BJ (cell line): ENCODE measurements at regions not wholly inside any gene's neighbourhood (a gene's known extent, or its start where the extent isn't known, plus 50 kb on each side); places are given as distances from the start of the nearest gene placed in this dataset.

Experiments used
- CTCF ChIA-PET: fragments of 350-600 bp; formaldehyde crosslinking; extraction: SDS; loops from one replicate; lab custom pipeline; 2021; ENCODE audit warnings: antibody characterized with exemption, inconsistent platforms; lab: Yijun Ruan, JAX
- POLR2A ChIA-PET: fragments of 300-600 bp; sonication (Branson Sonifier 250); formaldehyde crosslinking; extraction: SDS; loops from one replicate; lab custom pipeline; 2021; ENCODE audit warnings: antibody characterized with exemption; lab: Charles Lee
- DNase-seq: peaks from one replicate; pipeline ENCODE4 v3.0.0-alpha.2; 2011; ENCODE audit warnings: low read depth
- H3K27me3 ChIP-seq: 2 replicates; pipeline ENCODE4 v1.6.0; 2011; ENCODE audit warnings: low read length; ENCODE audit not compliant: control insufficient read depth, insufficient read depth
- H3K36me3 ChIP-seq: 2 replicates; pipeline ENCODE4 v1.5.1; 2011; ENCODE audit warnings: low read length; ENCODE audit not compliant: control insufficient read depth, insufficient read depth
- H3K4me3 ChIP-seq: 2 replicates; pipeline ENCODE4 v1.5.1; 2011; ENCODE audit warnings: low read depth, mild to moderate bottlenecking, control low read depth, low read length
- TF ChIP-seq, protein P1 (sequence below): IDR thresholded peaks from 2 replicates; pipeline ENCODE4 v1.5.1; 2011; ENCODE audit warnings: low read depth, mild to moderate bottlenecking, control low read depth, inconsistent platforms, low read length, moderate library complexity; ENCODE audit not compliant: insufficient read depth

DNA sequence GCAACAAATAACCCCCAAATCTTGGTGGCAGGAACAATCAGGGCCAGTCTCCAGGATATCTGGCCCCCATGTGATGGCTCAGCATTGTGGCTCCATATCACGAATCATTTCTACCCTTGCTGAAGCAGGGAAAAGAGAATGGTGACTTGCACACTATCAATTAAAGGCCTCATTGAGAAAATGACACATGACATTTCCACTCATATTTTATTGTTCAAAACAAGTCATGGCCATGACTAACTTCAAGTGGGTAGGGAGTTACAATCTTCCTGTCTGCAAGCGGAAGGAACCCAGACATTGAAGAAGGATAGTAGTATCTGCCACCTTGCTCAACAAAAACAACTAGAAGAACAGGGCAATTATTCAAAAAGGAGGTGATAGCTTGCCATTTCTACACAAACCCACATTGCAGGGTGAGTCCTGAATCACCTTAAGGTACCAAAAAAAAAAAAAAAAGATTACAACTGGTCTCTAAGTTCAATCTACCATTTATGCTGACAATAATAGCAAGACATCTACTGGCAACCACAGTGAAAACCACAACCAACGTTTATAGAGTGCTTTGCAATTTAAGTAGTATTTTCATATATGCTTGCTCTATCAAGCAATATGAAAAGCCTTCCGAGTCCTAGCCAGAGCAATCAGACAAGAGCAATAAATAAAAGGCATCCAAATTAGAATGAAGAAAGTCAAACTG lies 186.7 kb upstream of the DAPK1 start:
- CTCF ChIA-PET: no interaction called here
- H3K36me3 ChIP-seq: no peaks in the 10 kb centered on the region
- no peak overlapping the region for H3K4me3 ChIP-seq
- TF ChIP-seq, protein P1, sequence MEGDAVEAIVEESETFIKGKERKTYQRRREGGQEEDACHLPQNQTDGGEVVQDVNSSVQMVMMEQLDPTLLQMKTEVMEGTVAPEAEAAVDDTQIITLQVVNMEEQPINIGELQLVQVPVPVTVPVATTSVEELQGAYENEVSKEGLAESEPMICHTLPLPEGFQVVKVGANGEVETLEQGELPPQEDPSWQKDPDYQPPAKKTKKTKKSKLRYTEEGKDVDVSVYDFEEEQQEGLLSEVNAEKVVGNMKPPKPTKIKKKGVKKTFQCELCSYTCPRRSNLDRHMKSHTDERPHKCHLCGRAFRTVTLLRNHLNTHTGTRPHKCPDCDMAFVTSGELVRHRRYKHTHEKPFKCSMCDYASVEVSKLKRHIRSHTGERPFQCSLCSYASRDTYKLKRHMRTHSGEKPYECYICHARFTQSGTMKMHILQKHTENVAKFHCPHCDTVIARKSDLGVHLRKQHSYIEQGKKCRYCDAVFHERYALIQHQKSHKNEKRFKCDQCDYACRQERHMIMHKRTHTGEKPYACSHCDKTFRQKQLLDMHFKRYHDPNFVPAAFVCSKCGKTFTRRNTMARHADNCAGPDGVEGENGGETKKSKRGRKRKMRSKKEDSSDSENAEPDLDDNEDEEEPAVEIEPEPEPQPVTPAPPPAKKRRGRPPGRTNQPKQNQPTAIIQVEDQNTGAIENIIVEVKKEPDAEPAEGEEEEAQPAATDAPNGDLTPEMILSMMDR: no peak
- H3K27me3 ChIP-seq: no peaks in the 10 kb centered on the region
- POLR2A ChIA-PET: no interaction called here
- no peak for DNase-seq

DNA sequence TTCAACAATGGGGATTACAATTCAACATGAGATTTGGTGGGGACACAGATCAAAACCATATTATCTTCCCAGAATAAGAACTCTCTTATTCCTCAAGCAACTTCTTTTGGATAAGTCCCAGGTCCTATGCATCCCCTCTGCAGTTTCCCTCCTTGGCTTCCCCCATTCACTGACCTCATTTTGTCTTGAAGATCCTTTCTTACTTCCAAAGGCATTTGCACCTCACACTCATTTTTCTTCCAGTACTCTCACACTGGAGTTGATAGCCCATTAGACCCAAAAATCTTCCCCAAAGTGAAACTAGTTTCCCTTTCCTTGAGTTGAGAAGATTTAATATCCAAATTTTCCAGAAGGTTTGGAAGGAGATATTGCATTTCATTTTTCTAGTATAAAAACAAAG lies 178.0 kb upstream of the DAPK1 start:
- no peak for DNase-seq
- H3K27me3 ChIP-seq: no peaks in the 10 kb centered on the region; the same call in 1 of the 2 replicates
- CTCF ChIA-PET: no interaction called here
- H3K4me3 ChIP-seq: no peak overlapping the region
- POLR2A ChIA-PET: no interaction called here
- TF ChIP-seq, protein P1: no peak
- H3K36me3 ChIP-seq: no peaks in the 10 kb centered on the region

DNA sequence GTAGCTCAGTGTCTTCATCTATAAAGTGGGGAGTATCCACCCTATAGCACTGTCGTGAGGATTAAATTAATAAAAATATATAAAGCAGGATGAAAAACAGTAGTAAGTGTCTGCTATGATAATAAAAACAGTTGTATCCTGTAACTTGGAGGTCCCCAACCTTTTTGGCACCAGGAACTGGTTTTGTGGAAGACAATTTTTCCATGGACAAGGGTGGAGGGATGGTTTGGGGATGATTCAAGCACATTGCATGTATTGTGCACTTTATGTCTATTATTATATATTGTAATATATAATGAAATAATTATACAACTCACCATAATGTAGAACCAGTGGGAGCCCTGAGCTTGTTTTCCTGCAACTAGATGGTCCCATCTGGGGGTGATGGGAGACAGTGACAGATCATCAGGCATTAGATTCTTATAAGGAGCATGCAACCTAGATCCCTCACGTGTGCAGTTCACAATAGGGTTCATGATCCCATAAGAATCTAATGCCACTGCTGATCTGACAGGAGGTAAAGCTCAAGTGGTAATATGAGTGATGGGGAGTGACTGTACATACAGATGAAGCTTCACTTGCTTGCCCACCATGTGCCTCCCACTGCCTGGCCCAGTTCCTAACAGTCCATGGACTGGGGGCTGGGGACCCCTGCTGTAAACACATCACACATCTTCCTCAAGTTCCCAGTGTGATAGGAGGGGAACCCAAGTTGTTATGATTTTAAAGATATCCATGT lies 177.4 kb upstream of the DAPK1 start:
- H3K36me3 ChIP-seq: no peaks in the 10 kb centered on the region
- H3K27me3 ChIP-seq: no peaks in the 10 kb centered on the region; the same call in 1 of the 2 replicates
- POLR2A ChIA-PET: no interaction called here
- no peak for DNase-seq
- TF ChIP-seq, protein P1: no peak
- no peak overlapping the region for H3K4me3 ChIP-seq
- CTCF ChIA-PET: interaction anchor here (0.7 to 1.5 kb wide), 3 partner anchors 26 to 1108 kb away, joined by 3 read pairs; no protein-coding TSS in a partner anchor

DNA sequence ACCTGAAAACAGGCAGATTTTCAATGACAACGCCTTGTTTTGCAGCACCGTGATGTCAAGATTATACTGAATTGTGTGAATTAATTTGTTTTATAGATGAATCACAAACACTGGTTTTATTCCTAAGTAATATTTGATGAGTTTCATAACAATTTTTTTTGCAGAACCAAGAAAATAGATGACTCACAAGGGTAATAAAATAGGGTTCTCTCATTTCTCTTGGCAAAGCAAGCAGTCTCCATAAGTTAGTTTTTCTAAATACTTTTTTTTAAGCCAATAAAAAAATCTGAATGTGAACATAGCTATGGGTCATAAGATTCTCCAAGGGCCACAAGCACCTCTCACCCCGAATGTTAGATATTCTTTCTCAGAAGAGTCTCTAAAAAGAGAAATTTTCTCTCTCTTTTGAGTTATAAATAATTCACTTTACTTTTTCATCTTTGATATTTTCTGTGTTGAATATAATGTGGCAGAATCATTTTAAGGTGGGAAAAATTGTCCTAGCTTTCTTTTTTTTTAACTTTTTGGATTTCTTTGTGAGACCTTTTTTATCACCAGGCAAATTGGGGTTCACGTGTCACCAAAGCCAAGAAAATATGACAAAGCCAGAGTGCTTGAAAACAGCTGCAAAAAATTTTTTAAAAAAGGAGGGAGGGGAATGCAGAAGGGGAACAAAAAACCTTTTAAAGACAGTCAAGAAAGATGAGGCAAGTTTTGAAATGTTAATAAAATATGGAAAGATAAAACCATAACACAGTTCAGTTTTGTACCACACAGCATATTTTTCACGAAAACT lies 174.6 kb upstream of the DAPK1 start:
- TF ChIP-seq, protein P1: no peak
- Histone ChIP-seq H3K36me3 (no peaks in the 10 kb centered on the region), H3K4me3 (no peak overlapping the region), H3K27me3 (no peaks in the 10 kb centered on the region)
- ChIA-PET POLR2A (interaction anchor here (1.0 to 1.3 kb wide), 2 partner anchors 375 to 376 kb away, joined by 4 to 6 read pairs; partner anchors contain the start of gene GAS1), CTCF (interaction anchor here (0.7 to 4.9 kb wide), 8 partner anchors 26 to 904 kb away, joined by 3 to 43 read pairs (median 4); partner anchors contain the start of gene GAS1)
- no peak for DNase-seq
